ENCODE measurements at regions not wholly inside any gene's neighbourhood (a gene's known extent, or its start where the extent isn't known, plus 50 kb on each side); places are given as distances from the start of the nearest gene placed in this dataset.

GRCh38 chr5:67548520-67549295, 352.1 kb upstream of the CD180 start:
- TF ChIP-seq JUN (IDR thresholded peaks at IDR 0.05) (no peak), USF2 (IDR thresholded peaks at IDR 0.05) (no peak)
